ENCODE measurements at regions not wholly inside any gene's neighbourhood (a gene's known extent, or its start where the extent isn't known, plus 50 kb on each side); places are given as distances from the start of the nearest gene placed in this dataset.

DNA sequence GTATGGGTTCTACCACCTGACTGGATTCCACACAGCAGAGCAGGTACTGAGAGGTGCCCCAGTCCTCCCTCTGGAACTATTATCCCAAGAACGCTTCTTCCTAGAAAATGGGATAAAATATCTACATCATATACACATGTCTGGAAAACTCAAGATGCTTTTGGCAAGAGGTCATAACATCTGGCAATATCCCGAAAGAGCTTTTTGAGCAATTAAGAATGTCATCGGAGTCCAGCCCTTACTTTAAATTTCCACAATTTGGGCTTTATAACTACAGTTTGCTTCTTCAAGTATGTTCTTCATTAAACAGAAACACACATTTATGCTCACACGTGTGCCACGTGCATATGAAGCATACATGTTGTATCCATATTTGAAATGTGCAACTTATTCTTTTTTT is 365.9 kb upstream of the THBS1 start:
- DNase-seq (ENCODE audit: low spot score) (no peak), ATAC-seq (ENCODE audit: low FRiP score) (no peak)
- no peak for TF ChIP-seq CTCF (IDR thresholded peaks at IDR 0.05)

- no peak for ATAC-seq (ENCODE audit: low FRiP score)
- DNase-seq (ENCODE audit: low spot score), result no peak
- TF ChIP-seq CTCF (IDR thresholded peaks at IDR 0.05), result no peak
Observed at GRCh38 chr15:39216816-39217215, 364.1 kb upstream of the THBS1 start.

DNA sequence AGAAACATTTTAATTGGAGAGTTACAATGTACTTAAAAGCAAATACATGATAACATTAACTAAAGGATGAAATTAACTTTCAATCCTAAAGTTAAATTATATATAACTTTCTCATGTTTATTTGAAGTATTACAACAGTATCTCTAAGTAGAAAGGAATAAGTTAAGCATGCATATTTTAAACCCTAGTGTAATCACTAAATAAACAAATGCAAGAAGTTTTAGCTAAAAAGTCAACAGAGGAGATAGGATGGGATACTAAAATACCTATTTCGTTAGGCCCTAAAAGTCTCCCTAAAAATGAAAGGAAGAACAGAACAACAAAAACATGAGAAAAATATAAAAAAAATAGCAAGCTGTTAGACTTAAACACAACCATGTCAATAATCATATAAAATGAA is 361.3 kb upstream of the THBS1 start:
- DNase-seq (ENCODE audit: low spot score), result no peak
- ATAC-seq (ENCODE audit: low FRiP score), result no peak
- no peak for TF ChIP-seq CTCF (IDR thresholded peaks at IDR 0.05)

DNA sequence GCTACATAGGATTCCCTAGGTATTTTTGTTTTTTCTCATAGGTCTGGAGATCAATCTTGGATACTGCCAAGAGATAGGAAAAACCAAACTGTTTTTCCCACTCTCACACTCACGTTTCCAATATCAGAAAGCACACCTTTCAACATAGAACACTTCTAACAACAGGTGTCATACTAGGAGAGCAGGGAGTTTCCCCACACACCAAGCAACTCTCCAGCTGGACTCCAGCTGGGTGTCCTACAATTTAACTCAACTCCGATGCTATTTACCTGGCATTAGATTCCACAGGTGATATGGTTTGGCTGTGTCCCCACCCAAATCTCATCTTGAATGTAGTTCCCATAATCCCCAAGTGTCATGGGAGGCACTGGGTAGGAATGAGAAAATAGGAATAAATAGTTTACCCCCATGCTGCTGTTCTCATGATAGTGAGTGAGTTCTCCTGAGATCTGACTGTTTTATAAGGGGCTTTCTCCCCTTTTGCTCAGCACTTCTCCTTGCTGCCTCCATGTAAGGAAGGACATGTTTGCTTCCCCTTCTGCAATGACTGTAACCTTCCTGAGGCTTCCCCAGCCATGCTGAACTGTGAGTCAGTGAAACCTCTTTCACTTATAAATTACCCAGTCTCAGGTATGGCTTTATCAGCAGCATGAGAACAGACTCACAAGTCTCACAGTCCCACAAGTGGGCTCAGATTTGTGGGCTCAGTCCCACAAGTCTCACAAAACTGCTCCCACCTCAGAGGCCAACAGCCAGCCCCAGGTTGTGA is 354.5 kb upstream of the THBS1 start:
- ATAC-seq (ENCODE audit: low FRiP score) (no peak), DNase-seq (ENCODE audit: low spot score) (no peak)
- no peak for TF ChIP-seq CTCF (IDR thresholded peaks at IDR 0.05)

- no peak for TF ChIP-seq CTCF (IDR thresholded peaks at IDR 0.05)
- ATAC-seq (ENCODE audit: low FRiP score) (no peak), DNase-seq (ENCODE audit: low spot score) (no peak)
Observed at GRCh38 chr15:39227001-39227400, 353.9 kb upstream of the THBS1 start.

GRCh38 chr15:39228889-39229288 is 352.0 kb upstream of the THBS1 start:
- ATAC-seq (ENCODE audit: low FRiP score), result no peak
- no peak for TF ChIP-seq CTCF (IDR thresholded peaks at IDR 0.05)

GRCh38 chr15:39230205-39230907 is 350.5 kb upstream of the THBS1 start:
- ATAC-seq (ENCODE audit: low FRiP score) (no peak), DNase-seq (ENCODE audit: low spot score) (no peak)
- TF ChIP-seq CTCF (IDR thresholded peaks at IDR 0.05), result no peak

More at GRCh38 chr15:39228889-39229288, 352.0 kb upstream of the THBS1 start:
- DNase-seq (ENCODE audit: low spot score), result no peak
